OCI-LY3 (cell line): ENCODE measurements at regions not wholly inside any gene's neighbourhood (a gene's known extent, or its start where the extent isn't known, plus 50 kb on each side); places are given as distances from the start of the nearest gene placed in this dataset.

ENCODE experiments used
- EZH2phosphoT487 ChIP-seq: fragments of 200-600 bp; shearing (Covaris generic); IDR thresholded peaks from 2 replicates; pipeline ENCODE4 v1.6.1; 2018; ENCODE audit warnings: antibody characterized with exemption, mixed run types, low read depth
- TF ChIP-seq, protein P1 (sequence below): fragments of 200-600, 300-600 bp; sonication (generic); IDR thresholded peaks from 2 replicates; pipeline ENCODE4 v1.5.1; 2014; ENCODE audit warnings: antibody characterized with exemption, low read length, low read depth

DNA sequence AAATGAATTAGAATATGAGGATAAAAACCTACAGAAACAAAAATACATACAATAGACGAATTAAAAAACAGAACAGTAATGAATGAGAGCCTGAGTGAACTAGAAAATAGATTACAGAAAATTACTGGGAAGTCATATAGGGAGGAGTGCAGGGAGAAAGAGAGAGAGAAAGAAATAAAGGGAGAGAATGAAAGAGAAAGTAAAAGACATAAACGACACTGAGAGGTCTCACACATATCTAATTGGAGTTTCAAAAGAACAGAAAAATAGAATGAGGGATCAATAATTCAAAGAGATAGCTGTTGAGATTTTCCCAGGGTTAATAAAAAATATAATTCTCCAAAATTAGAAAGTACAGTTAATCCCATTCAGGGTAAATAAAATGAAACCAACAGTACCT, 156.4 kb upstream of the FTMT start:
- TF ChIP-seq, protein P1, sequence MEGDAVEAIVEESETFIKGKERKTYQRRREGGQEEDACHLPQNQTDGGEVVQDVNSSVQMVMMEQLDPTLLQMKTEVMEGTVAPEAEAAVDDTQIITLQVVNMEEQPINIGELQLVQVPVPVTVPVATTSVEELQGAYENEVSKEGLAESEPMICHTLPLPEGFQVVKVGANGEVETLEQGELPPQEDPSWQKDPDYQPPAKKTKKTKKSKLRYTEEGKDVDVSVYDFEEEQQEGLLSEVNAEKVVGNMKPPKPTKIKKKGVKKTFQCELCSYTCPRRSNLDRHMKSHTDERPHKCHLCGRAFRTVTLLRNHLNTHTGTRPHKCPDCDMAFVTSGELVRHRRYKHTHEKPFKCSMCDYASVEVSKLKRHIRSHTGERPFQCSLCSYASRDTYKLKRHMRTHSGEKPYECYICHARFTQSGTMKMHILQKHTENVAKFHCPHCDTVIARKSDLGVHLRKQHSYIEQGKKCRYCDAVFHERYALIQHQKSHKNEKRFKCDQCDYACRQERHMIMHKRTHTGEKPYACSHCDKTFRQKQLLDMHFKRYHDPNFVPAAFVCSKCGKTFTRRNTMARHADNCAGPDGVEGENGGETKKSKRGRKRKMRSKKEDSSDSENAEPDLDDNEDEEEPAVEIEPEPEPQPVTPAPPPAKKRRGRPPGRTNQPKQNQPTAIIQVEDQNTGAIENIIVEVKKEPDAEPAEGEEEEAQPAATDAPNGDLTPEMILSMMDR, result no peak
- TF ChIP-seq EZH2phosphoT487, result no peak
